GM18907 (cell line): ENCODE measurements at regions not wholly inside any gene's neighbourhood (a gene's known extent, or its start where the extent isn't known, plus 50 kb on each side); places are given as distances from the start of the nearest gene placed in this dataset.
"Not testable (repeated sequence)": the region's sequence is repeated elsewhere in the genome, so short reads cannot be mapped to it uniquely, and the experiment has no call there.

Source experiments
- ATAC-seq: cut with Tn5 transposase; IDR thresholded peaks from one replicate; pipeline ENCODE4 v1.9.1; 2021; ENCODE audit warnings: mild to moderate bottlenecking, moderate library complexity; ENCODE audit not compliant: unreplicated experiment

- ATAC-seq, result not testable (repeated sequence)
Observed at GRCh38 chr1:120282744-120283464, 106.6 kb upstream of the SEC22B start.

GRCh38 chr1:120278259-120278610 lies 101.9 kb upstream of the SEC22B start:
- ATAC-seq, result not testable (repeated sequence)

- not testable (repeated sequence) for ATAC-seq
Observed at GRCh38 chr1:120277428-120278258, 101.3 kb upstream of the SEC22B start.

DNA sequence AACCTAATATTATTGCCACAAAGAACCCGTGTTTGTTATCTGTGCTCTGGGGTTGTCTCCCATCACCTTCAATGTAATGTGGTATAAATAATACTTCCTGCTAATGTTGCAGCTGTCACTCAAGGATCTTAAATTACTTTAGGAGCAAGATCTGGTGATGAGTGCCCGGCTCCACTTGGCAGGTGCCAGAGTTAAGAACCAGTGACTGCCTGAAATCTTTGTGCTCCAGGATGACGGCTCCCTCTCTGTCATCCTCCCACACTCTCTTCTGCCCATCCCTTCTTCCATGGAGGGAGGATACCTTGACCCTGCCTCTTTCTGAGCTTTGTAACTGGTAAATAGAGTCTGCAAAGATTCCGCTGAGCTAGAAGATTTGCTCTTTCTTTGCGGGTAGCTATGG lies 100.4 kb upstream of the SEC22B start:
- ATAC-seq, result not testable (repeated sequence)

DNA sequence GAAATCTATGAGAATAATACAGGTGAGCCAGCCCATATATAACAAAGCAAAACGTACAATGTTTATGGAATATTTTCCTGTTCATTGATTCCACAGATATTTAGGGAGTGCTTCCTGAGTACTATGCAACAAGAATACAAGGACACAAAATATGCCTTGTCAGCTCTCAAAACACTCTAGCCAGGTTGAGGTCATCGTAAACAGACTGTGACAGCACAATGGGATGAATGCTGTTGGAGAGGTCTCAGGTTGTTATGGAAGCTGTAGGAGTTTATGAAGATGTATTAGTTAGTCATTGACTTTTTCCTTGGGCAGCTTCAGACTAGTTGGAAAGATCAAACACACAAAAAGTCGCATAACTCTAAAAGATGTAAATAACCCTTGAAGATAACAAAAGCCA lies 98.1 kb upstream of the SEC22B start:
- not testable (repeated sequence) for ATAC-seq

DNA sequence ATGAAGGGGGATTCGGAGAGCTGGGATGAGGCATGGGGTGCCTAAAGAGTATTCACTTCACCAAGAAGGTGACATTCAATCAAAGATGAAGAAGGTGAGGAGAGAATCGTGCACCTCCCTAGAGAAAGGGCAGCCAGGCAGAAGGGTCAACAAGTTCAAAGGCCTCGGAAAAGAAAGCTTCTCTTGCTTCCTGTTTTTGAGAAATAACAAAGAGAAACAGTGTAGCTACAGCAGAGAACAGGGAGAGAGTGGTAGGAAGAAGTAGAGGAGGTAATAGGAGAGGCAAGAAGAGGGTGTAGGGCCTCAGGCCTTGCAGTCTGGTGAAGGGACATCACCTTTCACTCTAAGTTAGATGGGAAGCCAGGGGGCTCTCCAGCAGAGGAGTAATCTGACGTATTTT lies 97.0 kb upstream of the SEC22B start:
- not testable (repeated sequence) for ATAC-seq

DNA sequence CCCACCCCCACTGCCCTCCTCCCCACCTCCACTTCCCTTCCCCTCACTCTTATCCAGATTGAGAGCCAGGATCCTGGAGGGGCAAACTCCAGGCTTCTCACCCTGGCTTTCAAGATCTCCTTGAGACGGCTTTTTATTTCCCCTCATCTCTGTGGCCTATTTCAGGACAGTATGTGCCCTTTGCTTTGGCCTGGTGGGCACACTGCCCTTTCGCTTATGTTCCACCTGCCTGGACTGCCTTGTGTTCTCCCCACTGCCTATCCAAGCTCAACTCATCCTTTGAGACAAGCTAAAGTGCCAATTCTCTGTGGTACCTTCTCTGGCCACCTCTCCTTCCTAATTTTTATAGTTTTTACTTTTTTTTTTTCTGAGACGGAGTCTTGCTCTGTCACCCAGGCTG lies 95.9 kb upstream of the SEC22B start:
- not testable (repeated sequence) for ATAC-seq

DNA sequence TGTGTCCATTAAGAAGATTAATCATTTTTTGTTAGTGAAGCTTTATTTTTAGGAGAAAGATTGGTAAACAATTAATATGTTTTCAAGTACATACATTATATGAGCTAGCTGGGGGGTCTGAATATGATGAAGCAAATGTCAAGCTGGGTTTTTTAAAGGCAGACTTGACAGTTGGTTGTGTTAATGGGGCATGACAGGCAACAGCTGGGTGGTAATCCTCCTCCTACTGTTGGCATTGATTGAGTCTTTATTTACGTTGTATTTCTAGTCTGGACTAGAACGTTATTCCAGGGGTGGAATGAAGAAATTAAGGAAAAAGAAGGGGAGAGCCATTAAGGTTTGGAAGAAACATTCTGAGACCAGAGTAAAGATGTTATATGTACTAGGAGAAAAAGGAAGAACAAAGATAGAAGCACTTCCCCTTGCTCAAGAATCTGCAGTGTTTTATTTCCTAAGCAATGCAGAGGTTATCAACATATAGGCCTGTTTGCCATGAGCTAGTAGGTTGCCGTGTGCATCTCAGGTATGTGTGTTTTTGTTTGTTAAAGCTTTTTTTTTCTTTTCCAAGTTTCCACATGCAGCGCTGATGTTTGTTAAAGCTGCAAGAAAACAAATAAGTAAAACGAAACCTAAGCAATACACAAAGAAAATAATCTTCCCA lies 95.4 kb upstream of the SEC22B start:
- ATAC-seq, result not testable (repeated sequence)

DNA sequence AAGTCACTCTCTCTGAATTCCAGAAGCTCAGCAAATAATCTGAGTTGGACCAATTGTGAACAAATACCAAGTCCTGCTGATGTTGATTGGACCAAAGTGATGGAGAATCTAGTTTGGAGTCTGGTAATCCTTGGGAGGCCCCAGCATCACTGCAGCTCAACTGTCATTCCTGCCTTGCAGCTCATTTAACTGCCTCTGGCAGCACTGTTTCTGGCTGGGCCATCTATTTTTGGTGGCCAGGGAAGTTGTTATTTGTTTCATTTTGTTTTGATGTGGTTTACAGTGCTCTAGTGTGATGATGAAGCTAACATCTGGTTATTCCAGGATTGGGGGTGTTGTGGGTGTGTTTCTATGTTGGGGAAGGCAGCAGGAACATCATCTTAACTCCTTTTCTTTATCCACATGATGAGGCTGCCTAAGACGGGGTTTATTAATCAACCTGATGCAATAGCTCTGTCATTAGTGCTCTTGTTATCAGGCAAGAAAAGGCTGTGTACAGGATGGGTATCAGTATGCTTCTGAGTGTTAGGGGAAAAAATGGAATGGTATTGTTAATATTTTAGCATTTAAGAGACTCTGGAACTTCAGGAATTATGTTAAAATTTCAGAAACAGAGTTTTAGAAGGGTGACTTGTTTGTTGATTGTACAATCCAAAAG lies 91.7 kb upstream of the SEC22B start:
- ATAC-seq, result not testable (repeated sequence)

GRCh38 chr1:120264564-120264963 lies 88.2 kb upstream of the SEC22B start:
- ATAC-seq, result not testable (repeated sequence)

DNA sequence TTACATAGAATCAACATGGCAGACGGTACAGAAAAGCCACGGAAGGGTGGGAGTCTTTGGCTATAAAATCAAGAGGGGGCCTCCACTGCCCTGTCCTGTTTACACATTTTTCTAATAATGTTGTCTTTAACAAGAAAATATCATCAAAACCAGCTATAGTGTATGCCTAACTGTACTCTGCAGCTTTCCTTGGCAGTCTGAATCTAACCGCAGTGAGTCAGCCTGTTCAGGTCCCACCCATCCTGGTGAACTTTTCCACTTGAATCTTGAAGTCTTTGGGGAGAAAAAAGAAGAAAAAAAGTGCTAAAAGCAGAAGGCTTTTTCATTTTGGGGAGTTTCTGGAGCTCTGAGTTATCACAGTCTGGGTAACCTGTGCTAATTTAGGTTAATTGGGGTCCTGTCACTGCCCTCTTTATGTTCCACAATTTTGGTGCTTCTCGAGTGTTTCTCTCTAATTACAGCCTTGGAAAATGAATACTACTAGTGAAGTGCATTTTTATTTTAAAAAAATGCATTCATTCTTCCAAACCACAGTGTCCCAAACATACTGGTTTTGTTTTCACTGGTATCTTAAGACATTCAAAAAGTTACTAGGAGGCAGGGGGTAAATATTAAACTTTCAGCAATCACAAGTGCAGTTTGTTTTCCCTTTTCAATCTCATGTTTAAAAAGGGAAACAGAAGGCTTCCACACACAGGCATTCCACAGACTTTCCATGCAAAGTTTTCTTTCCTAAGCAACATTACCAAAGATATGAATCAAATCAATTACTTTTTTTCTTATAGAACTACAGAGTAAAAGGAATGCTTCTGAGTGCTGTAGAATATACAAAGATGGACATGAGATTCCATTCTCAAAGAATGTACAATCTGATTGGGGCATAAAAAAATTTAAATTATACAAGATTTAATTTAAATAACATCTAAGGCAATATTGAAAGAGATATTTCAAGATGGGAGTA lies 86.8 kb upstream of the SEC22B start:
- ATAC-seq, result not testable (repeated sequence)

GRCh38 chr1:120257778-120258105 lies 81.4 kb upstream of the SEC22B start:
- not testable (repeated sequence) for ATAC-seq

- ATAC-seq, result not testable (repeated sequence)
Observed at GRCh38 chr1:120257064-120257777, 80.9 kb upstream of the SEC22B start.

- ATAC-seq, result not testable (repeated sequence)
Observed at GRCh38 chr1:120250756-120251155, 74.4 kb upstream of the SEC22B start.

GRCh38 chr1:120248726-120249427 lies 72.6 kb upstream of the SEC22B start:
- ATAC-seq, result not testable (repeated sequence)

DNA sequence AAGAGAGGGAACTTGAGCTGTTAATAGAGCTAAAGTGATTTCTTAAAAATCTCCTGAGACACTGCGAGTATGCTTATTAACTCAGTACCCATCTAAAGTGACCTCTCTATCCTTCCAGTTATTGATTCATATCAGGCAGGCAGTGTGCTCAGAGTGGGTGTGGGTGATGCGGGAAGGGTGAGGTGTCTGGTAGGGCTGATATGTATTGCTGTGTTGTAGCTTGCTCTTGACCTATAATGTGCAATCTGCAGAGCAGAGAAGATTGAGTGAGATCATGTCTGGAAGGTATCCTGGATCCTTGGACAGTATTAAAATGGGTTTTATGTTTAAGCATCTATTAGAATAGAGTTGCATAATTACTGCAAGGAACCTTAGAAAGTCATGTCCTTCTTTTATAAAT lies 71.9 kb upstream of the SEC22B start:
- ATAC-seq, result not testable (repeated sequence)

DNA sequence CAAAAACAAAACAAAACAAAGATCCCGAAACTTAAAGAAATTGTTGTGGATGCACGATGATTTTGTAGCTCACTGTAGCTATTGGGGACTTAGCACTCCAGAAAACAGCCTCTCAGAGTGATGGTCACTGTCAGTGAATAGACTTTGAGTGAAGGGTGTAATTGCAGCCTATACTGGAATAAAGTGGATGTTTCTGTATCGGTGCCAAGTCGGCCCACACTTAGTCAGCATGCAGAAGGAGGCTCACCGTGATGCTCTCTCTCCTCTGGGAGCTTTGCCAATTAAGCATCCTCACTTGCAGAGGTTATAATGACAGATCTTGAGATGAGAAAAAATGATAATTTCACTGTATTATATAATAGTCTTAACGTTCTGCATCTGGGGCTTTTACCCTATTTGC lies 67.5 kb upstream of the SEC22B start:
- not testable (repeated sequence) for ATAC-seq

DNA sequence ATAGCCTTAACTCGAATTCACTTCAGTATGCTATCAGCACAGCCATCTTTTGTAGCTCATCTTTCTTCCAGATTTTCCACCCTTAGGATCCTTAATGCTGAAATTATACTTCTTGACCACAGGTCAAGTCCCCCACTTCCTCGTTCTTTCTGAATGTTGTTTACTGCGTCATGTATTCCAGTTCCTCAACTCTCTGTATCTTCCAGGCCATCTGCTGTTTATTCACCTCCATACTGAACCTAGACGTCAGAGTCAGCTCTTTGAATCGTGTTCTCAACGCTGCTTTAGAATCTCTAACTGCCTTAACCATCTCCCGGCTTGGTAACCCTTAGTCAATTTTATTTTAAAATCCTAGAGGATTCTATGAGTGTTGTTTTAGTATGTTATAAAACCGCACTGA lies 66.3 kb upstream of the SEC22B start:
- ATAC-seq, result not testable (repeated sequence)

DNA sequence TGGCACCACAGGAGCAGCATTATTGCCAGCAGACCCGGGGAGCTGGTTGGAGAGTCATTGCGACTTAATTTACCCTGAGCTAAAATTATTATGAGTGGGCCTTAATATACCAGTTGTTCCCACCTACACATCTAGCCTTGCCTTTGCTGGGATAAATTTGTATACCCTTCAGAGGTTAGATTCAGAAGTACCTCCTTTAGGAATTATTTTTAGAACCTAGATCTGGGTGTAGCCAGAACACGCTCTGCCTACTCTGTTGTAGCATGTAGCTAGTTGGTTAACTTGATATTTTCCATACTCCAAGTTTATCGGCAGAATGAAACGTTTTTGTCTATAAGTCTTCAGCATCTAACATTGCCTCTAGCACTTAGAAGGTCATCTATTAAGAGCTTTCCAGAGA lies 65.5 kb upstream of the SEC22B start:
- not testable (repeated sequence) for ATAC-seq
